ENCODE measurements at regions not wholly inside any gene's neighbourhood (a gene's known extent, or its start where the extent isn't known, plus 50 kb on each side); places are given as distances from the start of the nearest gene placed in this dataset.
"Not testable (repeated sequence)": the region's sequence is repeated elsewhere in the genome, so short reads cannot be mapped to it uniquely, and the experiment has no call there.

DNA sequence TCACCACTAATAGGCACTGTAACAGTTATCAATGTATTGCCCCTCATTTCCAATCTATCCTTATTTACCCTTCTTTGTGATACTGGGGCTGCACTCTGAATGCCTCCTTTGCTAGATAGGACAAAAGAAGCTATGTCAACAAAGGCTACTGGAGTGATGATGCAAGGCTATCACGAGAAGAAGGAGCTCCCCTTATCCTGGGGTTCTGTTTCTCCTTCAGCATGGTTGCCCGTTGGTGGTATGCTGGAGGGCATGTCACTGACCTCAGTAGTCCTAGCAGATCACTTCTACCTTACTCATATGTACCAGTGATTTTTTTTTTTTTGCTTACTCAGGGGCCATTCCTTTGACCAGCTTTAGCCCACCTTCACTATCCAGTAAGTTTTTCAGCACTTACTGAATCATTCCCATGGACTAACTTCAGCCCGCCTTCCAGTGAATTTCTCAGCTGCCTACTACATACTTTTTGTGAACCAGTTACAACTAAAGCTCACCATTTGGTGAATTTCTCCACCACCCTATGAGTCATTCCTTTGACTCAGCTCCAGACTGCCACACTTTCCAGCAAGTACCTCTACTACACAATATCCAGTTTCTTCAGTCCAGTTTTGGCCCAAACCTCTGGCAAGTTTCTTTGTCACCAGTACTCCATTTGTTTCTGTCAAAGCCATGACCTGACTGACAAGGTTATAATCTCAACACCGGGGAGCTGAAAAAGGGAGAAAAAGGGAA, 944.5 kb downstream of the KCNT2 start:
- DNase-seq (ENCODE audit: low read depth), result no peak

DNA sequence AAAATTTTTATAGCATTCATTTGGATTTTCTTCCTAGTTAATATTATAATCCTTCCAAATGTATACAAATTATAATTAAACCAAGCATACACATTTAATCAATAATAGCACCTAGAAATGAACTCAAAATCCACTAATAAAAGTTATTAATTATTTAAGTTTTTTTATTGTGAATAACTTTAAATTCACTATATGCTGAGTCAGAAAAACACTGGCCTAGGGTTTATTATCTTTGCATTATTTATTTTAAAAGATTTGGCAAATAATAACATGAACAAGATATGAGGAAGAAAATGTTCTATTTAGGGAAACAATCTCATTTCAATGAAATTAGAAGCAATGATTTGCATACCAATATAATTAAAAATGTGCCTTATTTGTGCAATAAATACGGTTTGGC, 951.5 kb downstream of the KCNT2 start:
- no peak for DNase-seq (ENCODE audit: low read depth)

DNA sequence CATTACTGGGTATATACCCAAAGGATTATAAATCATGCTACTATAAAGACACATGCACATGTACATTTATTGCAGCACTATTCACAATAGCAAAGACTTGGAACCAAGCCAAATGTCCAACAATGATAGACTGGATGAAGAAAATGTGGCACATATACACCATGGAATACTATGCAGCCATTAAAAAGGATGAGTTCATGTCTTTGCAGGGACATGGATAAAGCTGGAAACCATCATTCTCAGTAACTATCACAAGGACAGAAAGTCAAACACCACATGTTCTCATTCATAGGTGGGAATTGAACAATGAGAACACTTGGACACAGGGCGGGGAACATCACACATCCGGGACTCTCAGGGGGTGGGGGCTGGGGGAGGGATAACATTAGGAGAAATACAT, 959.4 kb downstream of the KCNT2 start:
- not testable (repeated sequence) for DNase-seq (ENCODE audit: low read depth)

DNA sequence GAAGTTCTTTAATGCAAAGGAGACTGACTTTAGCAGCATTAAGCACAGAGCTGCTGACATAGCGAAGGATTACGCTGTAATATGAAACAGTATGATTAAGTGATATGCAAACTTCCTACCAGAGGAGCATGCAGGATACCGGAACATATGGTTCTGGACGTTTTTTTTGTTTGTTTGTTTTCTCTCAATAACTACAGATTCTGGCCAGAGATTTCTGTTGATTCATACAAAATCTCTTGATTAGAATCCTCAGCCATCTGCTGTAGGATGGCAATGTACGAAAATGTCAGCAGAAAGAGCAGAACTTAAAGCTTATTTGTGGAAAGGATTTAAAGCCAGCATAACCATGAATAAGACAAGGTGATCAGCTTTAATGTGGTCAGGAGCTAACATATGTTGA, 970.7 kb downstream of the KCNT2 start:
- DNase-seq (ENCODE audit: low read depth), result no peak

DNA sequence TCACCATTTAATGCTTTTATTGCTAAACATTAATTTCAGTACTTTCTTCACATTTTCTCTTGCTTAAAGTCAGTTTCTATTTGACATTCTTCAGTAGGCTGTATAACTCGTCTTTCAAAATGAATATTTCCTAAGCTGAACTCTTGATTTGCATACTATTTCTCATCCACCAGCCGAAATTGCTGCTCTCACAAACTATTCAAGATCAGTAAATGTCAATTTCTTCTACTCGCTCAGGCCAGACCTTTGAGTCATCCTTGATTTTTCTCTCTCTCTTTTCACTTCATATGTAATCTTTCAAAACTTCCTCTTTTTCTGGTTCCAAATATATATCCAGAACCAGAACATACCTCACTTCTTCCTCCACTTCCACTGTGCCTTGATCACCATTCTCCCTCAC, 990.0 kb downstream of the KCNT2 start:
- DNase-seq (ENCODE audit: low read depth), result no peak

DNA sequence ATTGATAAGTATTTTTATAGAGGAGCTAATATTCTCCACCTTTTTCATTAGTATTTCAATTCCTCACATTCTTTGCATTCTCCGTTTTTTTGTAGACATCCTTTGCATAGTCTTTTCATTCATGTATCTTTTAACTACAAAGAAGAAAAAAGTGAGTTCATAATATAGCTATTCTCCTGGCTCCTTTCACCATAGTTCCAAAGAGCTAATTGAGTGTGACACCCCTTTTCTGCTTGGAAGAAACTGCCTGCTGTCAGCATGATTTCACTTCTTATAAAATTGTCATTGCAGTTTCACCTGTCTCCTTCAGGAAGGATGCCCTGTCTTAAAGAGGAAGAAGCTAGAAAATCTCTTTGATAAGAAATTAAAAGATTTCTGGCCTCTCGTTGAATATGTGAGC, 991.1 kb downstream of the KCNT2 start:
- no peak for DNase-seq (ENCODE audit: low read depth)

DNA sequence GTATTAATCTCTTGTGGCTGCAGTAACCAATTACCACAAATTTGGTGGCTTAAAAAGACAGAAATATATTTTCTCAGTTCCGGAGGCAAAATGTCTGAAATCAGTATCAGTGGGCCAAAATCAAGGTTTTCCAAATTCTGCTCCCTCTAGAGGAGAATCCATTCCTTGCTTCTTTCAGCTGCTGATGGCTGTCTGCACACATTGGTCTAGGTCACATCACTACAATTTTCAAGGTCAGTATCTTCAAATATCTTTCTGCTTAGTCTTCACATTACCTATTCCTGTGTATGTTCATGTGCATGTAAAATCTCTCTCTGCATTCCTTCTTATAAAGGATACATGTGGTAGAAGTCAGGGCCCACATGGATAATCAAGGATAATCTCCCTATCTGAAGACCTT, 999.4 kb downstream of the KCNT2 start:
- no peak for DNase-seq (ENCODE audit: low read depth)

DNA sequence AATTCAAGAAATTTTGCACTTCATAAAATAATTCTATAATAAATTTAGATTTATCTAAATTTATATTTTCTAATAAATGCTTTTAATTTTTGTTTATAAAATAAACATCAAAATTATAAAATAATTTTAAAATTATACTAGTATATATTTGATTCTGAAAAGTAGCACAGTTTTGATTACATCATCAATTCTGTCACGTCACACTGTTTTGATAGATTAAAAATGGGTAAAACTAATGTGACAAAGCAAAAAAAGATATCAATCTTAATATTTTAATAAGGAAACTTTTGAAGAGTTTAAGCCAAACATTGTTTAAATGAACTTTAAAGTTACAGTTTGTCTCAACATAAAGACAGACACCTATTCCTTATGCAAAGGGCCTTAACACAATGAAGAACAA, 1001.8 kb downstream of the KCNT2 start:
- DNase-seq (ENCODE audit: low read depth), result no peak

DNA sequence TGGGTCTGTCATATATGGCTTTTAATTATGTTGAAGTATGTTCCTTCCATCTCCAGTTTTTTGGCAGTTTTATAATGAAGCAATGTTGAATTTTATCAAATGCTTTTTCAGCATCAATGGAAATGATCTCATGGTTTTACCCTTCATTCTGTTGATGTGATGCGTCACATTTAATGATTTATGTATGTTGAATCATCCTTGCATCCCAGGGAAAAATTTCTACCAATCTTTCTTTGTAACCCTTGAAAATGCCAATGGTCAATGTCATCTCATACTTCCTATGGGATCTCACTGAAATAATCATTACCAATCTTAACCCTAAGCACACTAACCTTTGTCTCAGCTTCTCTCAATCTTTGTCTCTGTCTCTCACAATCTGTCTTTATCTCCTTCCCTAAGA, 1004.0 kb downstream of the KCNT2 start:
- DNase-seq (ENCODE audit: low read depth), result no peak

DNA sequence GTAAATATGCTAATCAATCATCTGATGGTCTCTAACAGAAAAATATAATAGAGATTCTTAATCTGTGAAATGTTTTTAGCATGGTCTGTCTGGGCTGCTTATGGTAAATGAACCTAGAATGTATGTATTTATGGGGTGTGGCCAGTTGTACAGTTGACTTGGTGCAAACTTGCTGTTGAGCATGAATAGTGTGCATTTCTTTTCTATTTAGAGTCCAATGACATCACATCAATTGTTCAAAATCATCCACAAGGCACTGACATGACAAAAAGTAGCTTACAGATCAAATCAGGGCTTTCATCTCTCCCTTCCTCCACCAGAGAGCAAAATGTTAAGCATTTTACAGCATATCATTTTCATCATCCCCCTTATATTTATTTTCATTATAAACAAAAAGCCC, 1010.3 kb downstream of the KCNT2 start:
- DNase-seq (ENCODE audit: low read depth), result no peak

DNA sequence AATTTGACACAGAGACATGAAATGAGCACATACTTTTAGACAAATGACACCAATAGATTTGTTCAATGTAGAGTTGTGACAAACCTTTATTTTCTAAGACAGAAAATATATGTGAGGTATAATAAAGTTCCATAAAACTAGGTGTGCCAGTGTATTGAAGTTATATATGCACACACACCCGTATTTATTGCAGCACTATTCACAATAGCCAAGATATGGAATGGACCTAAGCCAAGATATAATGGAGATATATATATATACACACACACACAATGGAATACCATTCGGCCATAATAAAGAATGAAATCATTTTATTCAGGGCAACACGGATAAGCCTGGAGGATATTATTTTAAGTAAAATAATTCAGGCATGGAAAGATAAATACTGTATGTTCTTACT, 1013.5 kb downstream of the KCNT2 start:
- no peak for DNase-seq (ENCODE audit: low read depth)

DNA sequence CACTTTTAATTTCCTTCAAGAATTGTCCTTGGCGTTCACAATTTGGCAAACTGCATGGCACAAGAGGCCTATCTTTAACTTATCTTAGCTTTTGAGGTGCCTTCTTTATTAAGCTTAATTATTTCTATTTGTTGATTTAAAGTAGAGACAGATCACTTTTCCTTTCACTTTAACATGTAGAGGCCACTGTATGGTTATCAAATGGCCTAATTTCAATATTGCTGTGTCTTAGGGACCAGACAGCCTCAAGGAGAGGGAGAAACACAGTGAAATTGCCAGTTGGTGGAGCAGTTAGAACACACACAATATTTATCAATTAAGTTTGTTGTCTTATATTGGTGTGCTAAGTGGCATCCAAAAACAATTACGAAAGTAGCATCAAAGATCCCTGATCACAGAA, 1013.9 kb downstream of the KCNT2 start:
- no peak for DNase-seq (ENCODE audit: low read depth)

DNA sequence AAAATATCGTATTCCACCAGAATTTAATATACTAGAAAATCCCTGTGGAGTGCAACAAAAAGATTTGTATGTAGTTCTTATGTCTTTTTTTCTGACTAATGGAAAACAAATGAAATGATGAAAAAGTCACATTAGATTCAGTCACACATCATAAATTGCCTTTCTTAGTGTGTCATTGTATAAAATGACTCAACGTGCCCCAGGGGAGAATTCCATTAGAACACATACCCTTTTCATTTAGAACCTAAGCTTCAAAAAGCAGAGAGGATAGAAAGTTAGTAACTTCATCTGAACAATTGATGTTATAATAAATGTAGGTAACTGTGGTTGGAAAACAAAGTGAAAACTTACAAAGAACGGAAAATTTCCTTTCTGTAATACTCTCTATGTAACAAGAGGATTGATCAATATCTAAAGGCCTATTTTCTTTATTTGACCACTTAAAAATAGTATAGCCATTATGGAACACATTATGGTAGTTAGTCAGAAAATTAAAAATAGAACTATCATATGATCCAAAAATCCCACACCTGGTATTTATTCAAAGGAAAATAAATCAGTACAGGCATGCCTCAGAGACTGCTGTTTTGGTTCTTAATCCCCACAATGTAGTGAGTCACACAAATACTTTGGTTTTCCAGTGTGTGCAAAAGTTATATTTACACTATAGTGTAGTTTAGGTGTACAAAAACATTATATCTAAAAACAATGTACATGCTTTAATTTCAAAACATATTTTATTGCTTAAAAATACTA, 1016.1 kb downstream of the KCNT2 start:
- DNase-seq (ENCODE audit: low read depth), result no peak

DNA sequence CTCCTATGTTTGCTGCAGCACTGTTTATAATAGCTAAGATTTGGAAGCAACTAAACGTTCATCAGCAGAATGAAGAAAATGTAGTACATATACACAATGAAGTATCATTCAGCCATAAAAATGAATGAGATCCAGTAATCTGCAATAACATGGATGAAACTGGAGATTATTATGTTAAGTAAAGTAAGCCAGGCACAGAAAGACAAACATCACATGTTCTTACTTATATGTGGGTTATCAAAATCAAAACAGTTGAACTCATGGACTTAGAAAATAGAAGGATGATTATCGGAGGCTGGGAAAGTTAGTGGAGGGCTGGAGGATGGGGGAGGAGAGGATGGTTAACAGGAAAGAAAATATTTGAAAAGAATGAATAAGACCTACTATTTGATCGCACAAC, 1017.6 kb downstream of the KCNT2 start:
- DNase-seq (ENCODE audit: low read depth), result no peak

DNA sequence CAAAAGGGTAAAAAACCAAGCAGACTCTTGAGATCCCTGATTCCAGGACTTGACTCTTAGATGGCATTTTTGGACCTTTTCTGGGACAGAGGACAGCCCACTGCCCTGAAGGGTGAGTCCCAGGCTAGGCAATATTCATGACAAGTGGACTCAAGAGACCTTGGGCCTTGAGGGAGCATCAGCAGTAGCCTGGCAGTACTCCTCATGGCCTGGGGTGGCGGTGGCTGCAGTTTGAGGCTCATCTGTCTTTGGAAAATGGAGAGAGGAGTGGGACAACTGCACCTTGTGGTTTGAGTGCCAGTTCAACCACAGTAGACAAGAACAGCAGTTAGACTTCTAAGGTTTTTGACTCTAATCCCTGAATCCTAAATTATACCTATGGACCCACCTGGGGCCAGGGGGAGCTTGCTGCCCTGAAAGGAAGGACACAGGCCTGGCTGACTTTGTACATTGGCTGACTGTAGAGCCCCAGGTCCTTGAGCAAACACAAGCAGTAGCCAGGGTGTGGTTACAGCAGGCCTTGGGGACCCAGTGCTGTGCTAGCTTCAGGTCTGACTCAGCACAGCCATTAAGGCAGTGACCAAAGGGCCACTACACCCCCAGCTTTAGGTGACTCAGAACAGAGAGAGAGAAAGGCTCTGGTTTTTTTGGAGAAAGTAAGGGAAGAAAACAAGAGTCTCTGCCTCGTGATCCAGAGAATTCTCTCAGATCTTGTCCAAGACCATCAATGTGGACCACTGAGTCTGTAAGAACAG, 1023.2 kb downstream of the KCNT2 start:
- DNase-seq (ENCODE audit: low read depth), result no peak

DNA sequence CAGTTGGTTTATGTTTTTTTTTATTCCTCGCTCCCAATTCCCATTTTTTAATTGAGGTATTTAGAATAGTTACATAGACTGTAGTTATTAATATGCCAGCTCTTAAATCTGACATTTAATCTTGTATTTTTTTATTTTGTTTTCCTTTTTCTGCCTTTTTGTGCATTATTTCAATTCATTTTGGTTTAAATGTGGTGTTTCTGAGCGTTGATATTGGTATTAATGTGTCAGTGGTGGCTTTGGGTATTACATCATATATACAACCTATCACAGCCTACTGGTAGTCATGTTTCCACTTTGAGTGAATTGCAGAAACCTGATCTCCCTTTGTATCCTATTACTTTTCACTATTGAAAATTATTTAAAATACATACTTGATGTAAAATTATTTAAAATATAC, 1027.3 kb downstream of the KCNT2 start:
- no peak for DNase-seq (ENCODE audit: low read depth)

DNA sequence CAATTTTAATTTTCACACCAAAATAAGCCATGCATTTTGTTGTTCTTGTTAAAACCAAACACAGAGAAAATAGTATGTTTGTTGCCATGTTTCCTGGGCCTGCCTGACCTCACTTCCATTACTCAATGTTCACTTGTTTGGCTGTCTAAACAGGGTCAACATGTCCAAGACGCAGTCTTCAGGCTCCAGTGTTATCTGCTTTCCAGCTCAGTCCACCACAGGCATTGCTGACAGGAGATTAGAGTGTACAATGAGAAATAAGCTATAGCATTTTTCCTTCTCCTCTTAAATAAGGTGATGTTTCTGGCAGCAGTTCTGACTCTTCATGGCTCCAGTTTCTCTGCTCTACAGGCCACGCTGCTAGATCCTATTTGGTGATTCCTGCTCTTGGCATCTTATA, 1030.5 kb downstream of the KCNT2 start:
- no peak for DNase-seq (ENCODE audit: low read depth)

DNA sequence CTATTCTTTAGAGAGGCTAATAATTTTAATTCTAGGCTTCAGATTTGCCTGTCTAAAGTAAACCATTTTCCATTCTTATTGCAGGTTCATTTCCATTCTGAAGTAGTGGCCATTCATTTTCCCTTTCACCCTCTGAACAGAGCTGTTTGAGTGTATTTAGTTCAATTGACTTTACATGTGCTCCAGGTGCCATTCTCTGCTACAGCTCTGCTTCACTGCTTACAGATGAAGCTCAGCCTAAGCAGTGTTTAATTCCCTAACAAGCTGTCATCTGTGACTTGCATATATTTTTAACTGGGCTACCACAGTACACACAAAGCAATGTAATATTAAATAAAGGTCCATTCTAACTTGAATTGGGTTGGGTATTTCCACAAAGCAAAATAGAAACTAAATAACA, 1031.6 kb downstream of the KCNT2 start:
- no peak for DNase-seq (ENCODE audit: low read depth)

DNA sequence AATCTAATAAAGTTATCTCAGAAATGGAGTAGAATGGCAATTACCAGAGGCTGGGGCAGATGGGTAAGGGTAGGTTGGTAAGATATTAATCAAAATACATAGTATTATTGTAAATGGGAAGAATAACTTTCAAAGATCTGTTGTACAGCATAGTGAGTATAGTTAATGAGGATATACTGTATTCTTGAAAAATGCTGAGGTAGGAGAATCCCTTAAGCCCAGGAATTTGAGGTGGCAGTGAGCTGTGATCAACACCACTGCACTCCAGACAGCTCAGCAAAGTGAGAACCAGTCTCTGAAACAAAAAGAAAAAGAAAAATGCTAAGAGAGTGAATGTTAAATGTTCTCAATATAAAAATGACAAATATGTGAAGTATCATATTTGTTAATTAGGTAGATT, 1033.7 kb downstream of the KCNT2 start:
- no peak for DNase-seq (ENCODE audit: low read depth)

DNA sequence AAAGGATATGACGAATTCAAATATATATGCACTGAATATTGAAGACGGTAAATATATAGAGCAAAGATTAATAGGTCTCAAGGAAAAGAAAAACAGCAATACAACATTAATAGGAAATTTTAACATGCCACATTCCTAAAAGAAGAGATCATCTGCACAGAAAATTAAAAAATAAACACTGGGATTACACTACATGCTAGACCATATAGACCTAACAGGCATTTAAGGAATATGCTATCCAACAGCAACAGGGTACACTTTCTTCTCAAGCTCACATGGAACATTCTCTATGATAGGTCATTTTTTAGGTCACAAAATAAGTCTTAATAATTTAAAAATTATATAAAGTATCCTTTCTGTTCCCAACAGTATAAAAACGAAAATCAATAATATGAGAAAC, 1038.3 kb downstream of the KCNT2 start:
- no peak for DNase-seq (ENCODE audit: low read depth)

DNA sequence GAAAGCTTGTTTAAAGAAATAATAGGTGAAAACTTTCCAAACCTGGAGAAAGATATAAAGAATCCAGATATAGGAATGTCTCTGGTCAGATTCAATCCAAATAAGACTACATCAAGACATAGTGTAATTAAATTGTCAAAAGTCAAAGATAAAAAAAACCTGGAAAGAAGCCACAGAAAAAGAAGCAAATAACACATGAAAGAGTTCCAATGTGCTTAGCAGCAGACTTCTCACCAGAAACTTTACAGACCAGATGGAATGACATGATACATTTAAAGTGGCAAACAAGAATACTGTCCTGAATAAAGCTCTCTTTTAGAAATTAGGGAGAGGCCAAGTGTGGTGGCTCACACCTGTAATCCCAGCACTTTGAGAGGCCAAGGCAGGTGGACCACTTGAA, 1039.9 kb downstream of the KCNT2 start:
- no peak for DNase-seq (ENCODE audit: low read depth)

DNA sequence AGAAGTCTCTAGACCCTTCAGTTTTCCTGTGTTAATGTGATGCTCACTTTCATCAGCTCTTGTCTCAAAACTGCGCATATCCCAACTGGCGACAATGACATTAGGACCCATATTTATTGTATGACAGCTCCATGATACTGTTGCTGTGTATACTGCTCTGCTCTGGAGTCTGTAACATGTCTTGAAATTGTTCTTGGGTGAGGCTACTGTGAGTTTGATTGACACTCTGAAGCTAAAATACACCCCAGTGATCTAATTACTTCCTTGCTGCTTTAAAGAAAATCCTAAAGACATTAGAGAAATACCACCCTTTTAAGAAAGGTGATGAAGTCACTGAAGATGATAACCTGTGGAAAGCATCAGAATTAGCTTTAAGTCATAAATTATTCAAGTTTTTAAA, 1046.2 kb downstream of the KCNT2 start:
- DNase-seq (ENCODE audit: low read depth), result no peak

Measured in stimulated activated CD8-positive, alpha-beta memory T cell treated with anti-CD3 and anti-CD28 coated beads, Interleukin-15, amount 100 ng/mL, for 1 hour (primary cell).